NCI-H2227 treated with DMSO at 0.1 percent for 48 hours (cell line): ENCODE measurements at regions not wholly inside any gene's neighbourhood (a gene's known extent, or its start where the extent isn't known, plus 50 kb on each side); places are given as distances from the start of the nearest gene placed in this dataset.
"Not testable (repeated sequence)": the region's sequence is repeated elsewhere in the genome, so short reads cannot be mapped to it uniquely, and the experiment has no call there.

Experiments used
- DNase-seq: peaks from one replicate; lab custom pipeline; 2025; lab: John Stamatoyannopoulos, UW

DNA sequence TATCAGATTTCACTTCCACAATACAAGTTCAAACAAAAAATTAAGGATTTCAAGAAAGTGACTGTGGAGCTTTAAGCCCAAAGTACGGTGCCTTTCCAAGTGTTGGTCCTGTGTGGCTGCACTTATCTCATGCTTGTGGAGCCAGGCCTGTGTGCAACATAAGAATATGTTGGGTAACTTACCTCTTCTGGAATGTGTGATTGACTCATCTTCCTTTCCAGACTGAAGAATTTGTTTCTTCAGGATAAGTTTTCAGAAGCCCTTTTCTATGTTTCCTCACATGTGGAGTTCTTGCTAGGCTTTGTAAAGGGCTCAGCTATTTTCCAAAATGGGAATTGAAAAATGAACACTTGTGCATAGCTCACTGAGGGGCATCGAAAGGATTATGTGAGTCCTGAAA is 485.1 kb upstream of the PAPPA start:
- DNase-seq = no peak

- DNase-seq = no peak
Measured at GRCh38 chr9:115671236-115671962, 482.2 kb upstream of the PAPPA start.

DNA sequence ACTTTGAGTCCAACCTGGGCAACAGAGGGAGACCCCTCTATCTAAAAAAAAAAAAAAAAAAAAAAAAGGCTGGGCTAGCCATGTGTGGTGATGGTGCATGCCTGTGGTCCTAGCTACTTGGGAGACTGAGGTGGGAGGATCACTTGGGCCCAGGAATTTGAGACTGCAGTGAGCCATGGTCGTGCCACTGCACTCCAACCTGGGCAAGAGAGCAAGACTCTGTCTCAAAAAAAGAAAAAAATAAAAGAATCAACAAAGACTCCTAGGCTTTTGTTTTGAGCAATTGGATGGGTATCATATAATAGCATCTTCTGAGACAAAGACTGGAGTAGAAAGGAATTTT is 481.7 kb upstream of the PAPPA start:
- DNase-seq = no peak

DNA sequence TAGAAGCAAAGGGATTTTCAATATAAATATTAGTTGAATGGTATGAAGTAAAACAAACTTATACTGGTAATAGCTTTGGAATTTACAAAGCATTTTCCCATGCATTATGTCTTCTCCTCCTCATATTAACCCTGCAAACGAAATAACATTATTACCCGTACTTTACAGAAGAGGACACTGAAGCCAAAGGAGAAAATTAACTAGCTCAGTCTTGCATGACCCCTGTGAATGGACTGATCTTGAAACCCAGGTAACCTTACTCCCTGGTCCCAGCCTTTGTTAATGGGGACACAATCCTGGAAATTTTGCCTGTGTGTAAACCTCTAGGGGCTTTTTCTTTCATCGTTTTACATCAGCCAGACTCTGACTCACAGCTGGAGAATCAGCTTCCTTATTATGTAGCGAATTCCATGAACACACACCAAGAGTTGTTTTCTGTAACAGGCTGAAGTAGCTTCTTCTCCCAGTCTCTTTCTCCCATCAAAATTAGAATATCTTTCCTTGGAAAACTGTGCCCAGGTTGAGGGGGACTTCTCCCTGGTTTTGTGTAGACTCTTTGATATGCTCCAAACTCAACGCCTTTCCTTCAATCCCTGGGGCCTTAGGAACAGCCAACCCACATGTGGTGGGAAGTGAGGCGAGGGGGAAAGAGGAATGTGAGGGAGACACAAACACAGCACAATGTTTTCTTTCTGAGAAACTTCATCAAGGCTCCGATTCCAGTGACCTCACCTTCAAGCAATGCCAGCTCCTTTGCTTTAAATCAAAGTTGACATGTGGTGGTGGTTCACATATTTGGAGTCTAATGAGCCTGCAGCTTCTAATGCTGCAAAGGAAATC is 480.9 kb upstream of the PAPPA start:
- DNase-seq = no peak

DNA sequence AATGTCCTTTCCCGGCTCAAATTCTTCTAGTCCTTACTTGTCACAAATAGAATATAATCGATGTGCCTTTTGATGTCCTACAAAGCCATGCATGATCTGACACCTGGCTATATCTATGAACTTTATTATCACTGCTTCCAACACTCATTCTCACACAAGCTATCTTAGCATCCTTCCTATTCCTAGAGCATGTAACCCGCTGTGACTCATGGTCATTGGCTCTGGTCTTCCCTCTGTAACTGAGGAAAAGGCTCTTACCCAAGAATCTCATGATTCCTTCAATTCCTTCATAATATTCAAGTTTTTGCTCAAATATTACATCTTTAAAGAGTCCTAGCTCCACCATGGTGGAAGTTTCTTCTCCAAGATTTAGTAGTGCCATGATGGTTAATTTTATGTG is 480.0 kb upstream of the PAPPA start:
- no peak for DNase-seq

DNA sequence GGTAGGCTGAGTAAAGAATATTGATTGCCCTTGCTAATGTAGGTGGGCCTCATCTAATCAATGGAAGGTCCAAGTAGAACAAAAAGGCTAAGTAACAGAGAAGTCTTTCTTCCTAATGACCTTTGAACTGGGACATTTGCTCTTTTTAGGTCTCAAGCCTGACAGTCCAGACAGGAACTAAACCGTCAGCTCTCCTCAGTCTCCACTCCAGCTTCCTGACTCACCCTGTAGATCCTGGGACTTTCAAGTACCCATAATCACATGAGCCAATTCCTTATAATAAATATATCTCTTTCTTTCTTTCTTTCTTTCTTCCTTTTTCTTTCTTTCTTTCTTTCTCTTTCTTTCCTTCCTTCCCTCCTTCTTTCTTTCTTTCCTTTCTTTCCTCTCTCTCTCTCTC is 479.5 kb upstream of the PAPPA start:
- DNase-seq = no peak

- no peak for DNase-seq
Measured at GRCh38 chr9:115675834-115676233, 477.8 kb upstream of the PAPPA start.

DNA sequence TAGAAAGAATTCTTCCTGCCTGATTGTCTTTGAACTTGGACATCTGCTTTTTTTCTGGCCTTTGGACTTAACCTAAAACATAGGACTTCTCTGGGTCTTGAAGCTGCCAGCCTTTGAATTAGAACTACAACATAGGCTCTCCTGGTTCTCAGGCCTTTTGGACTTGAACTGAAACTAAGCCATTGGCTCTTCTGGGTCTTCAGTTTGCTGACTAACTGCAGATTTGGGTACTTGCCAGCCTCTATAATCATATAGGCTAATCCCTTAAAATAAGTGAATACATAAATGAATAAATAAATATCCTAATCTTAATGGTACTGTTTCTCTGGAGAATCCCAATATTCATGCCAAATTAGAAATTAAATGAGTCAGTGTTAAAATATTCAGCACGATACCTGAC is 473.4 kb upstream of the PAPPA start:
- no peak for DNase-seq

DNA sequence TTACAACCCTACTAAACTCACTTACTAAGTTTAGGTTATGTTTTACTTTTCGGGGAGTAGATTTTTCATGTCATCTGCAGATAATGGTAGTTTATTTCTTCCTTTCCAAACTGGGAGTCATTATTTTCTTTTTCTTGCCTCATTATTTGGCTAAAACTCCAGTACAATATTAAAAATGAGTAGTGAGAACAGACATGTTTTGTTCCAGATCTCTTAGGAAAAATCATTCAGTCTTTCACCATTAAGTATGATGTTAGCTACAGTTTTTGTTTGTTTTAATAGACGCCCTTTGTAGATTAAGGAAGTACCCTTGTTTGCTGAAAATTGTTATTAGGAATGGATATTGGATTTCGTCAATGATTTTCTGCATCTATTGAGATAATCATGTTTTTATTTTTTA is 472.0 kb upstream of the PAPPA start:
- DNase-seq = no peak

DNA sequence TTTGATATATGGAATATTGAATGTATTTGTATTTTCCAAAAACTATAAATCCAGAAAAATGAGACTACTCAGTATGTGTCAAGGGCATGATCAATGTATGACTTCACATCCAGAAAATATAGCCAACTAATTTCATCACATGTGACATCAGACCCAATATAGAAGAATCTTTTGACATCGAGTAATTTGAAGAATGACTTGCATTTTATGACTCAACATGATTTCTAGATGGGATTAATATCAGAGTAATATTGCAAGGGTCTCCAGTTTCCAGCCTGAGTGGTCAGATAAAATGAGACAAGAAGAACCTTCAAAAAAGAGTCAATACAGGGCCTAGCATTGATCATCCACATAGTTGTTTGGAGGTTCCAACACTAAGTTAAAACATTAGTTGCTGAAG is 467.5 kb upstream of the PAPPA start:
- no peak for DNase-seq

DNA sequence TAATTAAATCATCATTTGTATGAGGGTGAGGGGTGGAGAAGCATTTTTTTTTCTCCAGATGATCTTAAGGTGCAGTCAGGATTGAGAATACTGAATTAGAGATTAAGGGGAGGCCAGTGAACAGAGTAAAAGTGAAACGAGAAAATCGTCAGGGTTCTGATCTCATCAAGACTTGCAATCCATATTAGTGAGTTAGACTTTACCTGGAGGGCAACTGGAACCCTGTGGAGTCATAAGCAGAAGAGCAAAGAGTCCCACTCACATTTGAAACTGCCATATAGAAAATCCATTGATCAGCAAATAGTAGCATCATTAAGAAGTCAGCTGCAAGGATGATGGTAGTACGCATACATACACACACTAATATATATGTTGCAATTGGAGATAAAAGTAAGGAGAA is 466.2 kb upstream of the PAPPA start:
- no peak for DNase-seq

DNA sequence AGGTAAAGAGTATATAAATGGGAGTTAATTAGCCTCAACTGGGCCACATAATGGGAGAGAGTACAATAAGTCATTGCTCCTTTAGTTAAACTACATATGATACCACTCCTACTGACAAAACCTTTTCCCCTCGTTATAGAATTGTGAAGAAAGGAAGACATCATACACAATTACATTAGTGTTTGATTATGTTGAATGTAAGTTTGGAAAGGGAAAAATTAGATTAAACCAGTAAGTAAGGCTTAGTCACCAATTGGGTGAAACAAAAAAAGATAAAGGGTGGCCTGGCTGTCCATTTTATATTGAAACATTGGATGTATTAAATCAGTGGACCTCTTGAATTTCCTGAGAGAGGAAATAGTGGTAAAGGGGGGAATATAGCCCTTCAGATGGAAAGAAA is 464.3 kb upstream of the PAPPA start:
- DNase-seq = no peak

GRCh38 chr9:115690786-115691496 is 462.6 kb upstream of the PAPPA start:
- DNase-seq = no peak

DNA sequence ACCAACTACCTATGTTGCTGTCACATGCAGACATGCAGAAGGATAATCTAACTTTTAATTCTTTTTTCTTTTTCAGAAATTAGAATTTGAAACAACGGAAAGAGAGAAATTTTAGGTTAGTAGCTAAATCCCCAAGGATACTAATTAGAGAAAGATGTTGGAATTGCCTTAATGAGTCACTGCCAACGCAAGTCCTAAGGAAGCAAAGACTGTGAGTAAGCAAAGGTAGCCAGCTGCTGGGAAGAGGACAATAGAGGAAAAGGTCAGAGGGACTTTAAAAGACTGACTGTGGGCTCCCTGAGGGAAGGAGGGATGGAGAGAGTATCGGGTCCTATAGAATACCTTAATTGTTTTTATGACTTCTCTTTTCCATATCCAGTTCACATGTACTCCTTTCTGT is 461.9 kb upstream of the PAPPA start:
- DNase-seq = no peak

DNA sequence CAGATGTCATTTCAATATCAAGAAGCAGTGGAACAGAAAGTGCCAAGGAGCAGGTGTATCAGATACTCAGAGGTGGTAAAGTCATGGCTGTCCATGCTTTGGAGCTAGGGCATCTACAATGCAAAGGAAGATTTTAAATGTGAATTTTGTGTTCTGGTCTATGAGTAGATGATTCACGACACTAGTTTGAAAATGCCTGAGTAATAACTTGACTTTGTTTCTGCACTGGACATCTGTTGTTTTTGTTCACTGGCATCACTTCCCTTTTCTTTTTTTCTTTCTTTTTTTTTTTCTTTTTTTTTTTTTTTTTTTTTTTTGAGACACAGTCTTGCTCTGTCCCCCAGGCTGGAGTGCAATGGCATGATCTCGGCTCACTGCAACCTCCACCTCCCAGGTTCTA is 460.7 kb upstream of the PAPPA start:
- DNase-seq = not testable (repeated sequence)

- no peak for DNase-seq
Measured at GRCh38 chr9:115694014-115694413, 459.6 kb upstream of the PAPPA start.

DNA sequence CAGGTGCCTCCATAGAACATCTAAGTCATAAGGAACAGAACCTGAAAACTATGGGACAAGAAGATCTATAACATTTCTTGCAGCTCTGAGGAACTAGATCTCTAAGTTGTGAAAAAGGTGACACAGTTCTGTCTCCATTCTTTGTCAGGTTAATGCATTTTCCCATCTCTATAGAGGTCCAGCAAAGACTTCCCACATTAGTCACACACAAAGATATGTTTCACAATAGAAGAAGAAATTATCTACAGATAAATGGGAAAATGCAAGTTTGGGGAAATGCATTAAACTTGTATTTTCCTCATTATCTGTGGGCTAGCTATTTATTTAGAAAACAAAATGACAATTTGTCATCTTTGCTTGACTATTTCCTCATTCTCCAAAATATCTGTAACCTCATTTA is 458.6 kb upstream of the PAPPA start:
- no peak for DNase-seq

DNA sequence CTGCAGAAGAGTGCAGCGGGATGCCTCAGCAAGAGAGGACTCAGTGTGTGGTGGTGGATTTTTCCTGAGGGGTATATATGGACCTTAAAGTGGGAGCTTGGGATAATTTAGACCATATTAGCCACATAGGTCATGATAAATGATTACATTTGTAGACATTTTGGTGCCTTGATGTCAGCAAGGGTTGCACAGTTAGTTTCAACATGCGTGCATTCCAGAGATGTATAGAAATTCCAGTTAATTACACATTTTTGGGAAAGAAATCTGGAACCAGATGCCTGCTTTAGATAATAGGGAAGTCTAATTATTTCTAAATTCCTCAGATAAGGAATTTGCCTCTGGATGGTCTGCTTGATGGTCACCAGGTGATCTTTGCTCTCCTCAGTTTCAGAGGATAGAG is 440.6 kb upstream of the PAPPA start:
- no peak for DNase-seq

DNA sequence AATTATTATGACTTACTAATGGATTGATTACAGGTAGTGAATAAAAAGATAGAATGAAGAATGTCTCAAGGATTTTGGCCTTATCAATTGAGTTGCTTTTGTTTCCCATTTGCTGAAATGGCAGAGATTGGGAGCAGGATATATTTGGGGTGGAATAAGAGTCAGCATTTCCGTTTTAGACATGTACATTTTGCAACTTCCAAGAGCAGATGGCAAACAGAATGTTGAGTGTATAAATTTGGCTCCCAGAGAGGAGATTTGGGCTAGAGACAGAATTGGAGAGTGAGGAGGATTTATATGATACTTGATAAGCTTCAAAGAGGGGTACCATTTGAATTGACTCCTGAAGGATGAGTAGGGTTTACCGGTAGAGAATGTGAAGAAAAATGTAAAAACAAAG is 437.9 kb upstream of the PAPPA start:
- DNase-seq = no peak

- no peak for DNase-seq
Measured at GRCh38 chr9:115717298-115717697, 436.3 kb upstream of the PAPPA start.

GRCh38 chr9:115717711-115718173 is 435.8 kb upstream of the PAPPA start:
- no peak for DNase-seq

DNA sequence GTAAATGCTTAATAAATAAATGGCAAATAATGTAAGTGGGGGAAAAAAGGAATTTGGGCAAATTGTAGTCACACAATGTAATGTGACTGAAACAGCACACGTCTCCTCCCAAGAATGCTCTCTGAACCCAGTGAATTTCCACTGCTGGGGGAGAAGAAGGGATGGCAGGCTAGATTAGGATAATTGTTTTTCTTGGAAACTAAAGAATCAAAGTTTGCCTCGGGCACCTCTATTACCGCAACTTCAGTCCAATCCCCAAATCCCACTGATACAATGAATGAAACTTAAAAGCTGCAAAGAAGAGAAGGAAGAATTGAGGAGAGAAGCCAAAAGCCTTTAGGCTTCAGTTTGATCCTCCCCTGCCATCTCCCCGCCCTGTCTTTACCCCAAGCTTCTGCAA is 423.2 kb upstream of the PAPPA start:
- no peak for DNase-seq

DNA sequence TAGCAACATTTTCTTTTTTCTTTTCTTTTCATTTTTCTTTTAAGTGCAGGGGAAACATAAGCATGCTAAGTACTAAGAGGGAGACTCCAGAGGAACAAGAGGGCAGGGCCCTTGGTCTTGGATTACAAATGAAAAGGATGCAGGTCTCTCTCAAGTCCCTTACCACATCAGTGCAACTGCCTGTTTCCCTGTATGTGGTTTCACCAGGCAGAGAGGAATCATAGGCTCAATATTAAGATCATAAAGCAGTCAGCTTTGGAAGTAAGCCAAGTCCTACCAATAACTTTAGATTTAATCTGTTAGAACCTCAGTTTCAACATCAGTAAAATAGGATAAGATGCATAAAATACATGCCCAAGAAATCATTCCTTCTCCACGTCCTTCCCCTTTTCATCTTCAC is 422.7 kb upstream of the PAPPA start:
- DNase-seq = no peak
